Tibial nerve (tissue), 4 donors: ENCODE measurements at regions not wholly inside any gene's neighbourhood (a gene's known extent, or its start where the extent isn't known, plus 50 kb on each side); places are given as distances from the start of the nearest gene placed in this dataset.

Experiments used
- DNase-seq, 2 donors: peaks; one replicate each; pipeline ENCODE4 v3.0.0-alpha.2; 2019; ENCODE audit warnings: low spot score in 2 of 2
- H3K27ac ChIP-seq, 4 donors: fragments of 200-600 bp; sonication (generic) in 3 of 4; one replicate each; pipeline ENCODE4 v1.5.1; 2017 to 2019; ENCODE audit warnings: mild to moderate bottlenecking in 1 of 4
- H3K27me3 ChIP-seq, 2 donors: fragments of 200-600 bp; sonication (generic) in 1 of 2; one replicate each; pipeline versions ENCODE4 v1.5.1 to v1.6.0; 2017 to 2019
- H3K36me3 ChIP-seq, 3 donors: fragments of 200-600 bp; sonication (generic); one replicate each; pipeline ENCODE4 v1.5.1; 2018 to 2019
- H3K4me1 ChIP-seq, 4 donors: fragments of 200-600 bp; sonication (generic) in 3 of 4; one replicate each; pipeline ENCODE4 v1.5.1; 2017 to 2019
- H3K4me3 ChIP-seq, 4 donors: fragments of 200-600 bp; sonication (generic) in 3 of 4; one replicate each; pipeline ENCODE4 v1.5.1; 2017 to 2019; ENCODE audit warnings: mild to moderate bottlenecking in 1 of 4, moderate library complexity in 1 of 4
- H3K9me3 ChIP-seq, 4 donors: fragments of 200-600 bp; sonication (generic) in 3 of 4; one replicate each; pipeline ENCODE4 v1.5.1; 2017 to 2019
- EP300 ChIP-seq, 2 donors: sonication (generic); formaldehyde crosslinking; IDR thresholded peaks; one replicate each; pipeline ENCODE4 v1.6.1; 2017; ENCODE audit warnings: antibody characterized with exemption in 2 of 2, mild to moderate bottlenecking in 1 of 2
- POLR2A ChIP-seq, 2 donors: fragments of 450-650 bp; IDR thresholded peaks; one replicate each; pipeline ENCODE4 v1.6.1; 2017; ENCODE audit warnings: antibody characterized with exemption in 2 of 2, mild to moderate bottlenecking in 2 of 2, moderate library complexity in 2 of 2
- WGBS, 2 donors: methylation state at CpG; one replicate each; pipeline ENCODE4 v1.1.5; 2018; 5-methylcytosine and 5-hydroxymethylcytosine counted together
- TF ChIP-seq, protein P1 (sequence below), 5 experiments: fragments of 200-600 bp in 3 of 5; fragments of 450-650 bp in 2 of 5; sonication (generic) in 3 of 5; IDR thresholded peaks; one replicate each; pipeline ENCODE4 v1.5.1; 2016 to 2019; ENCODE audit warnings: antibody characterized with exemption in 5 of 5, mild to moderate bottlenecking in 3 of 5, moderate library complexity in 2 of 5

- DNase-seq, result no peak
- 38 to 41% methylated on average over 4 of the region's 4 CpGs for WGBS, 2 donors
- TF ChIP-seq POLR2A (IDR thresholded peaks at IDR 0.05), result no peak
- TF ChIP-seq, protein P1, sequence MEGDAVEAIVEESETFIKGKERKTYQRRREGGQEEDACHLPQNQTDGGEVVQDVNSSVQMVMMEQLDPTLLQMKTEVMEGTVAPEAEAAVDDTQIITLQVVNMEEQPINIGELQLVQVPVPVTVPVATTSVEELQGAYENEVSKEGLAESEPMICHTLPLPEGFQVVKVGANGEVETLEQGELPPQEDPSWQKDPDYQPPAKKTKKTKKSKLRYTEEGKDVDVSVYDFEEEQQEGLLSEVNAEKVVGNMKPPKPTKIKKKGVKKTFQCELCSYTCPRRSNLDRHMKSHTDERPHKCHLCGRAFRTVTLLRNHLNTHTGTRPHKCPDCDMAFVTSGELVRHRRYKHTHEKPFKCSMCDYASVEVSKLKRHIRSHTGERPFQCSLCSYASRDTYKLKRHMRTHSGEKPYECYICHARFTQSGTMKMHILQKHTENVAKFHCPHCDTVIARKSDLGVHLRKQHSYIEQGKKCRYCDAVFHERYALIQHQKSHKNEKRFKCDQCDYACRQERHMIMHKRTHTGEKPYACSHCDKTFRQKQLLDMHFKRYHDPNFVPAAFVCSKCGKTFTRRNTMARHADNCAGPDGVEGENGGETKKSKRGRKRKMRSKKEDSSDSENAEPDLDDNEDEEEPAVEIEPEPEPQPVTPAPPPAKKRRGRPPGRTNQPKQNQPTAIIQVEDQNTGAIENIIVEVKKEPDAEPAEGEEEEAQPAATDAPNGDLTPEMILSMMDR (IDR thresholded peaks at IDR 0.05), result no peak
- TF ChIP-seq EP300 (IDR thresholded peaks at IDR 0.05), result no peak
- H3K9me3 ChIP-seq, result no peaks in the 10 kb centered on the region
- H3K27ac ChIP-seq, result no peak overlapping the region
- no peaks in the 10 kb centered on the region for H3K36me3 ChIP-seq
- no peaks in the 10 kb centered on the region for H3K4me1 ChIP-seq
- H3K27me3 ChIP-seq, result no peaks in the 10 kb centered on the region
- H3K4me3 ChIP-seq, result no peak overlapping the region
These were observed 974.8 kb downstream of the SORCS3 start for GRCh38 chr10:105615715-105616365.

GRCh38 chr10:105611244-105611798 is 970.2 kb downstream of the SORCS3 start:
- TF ChIP-seq EP300 (IDR thresholded peaks at IDR 0.05), result no peak
- TF ChIP-seq, protein P1 (IDR thresholded peaks at IDR 0.05), result no peak
- no peak for TF ChIP-seq POLR2A (IDR thresholded peaks at IDR 0.05)
- DNase-seq, result no peak
- Histone ChIP-seq H3K27ac (no peak overlapping the region), H3K36me3 (no peaks in the 10 kb centered on the region), H3K4me3 (no peak overlapping the region), H3K4me1 (no peaks in the 10 kb centered on the region), H3K27me3 (no peaks in the 10 kb centered on the region), H3K9me3 (peaks cover 0 to 8% (median 0%) of the 10 kb centered on the region in 4 donors)

DNA sequence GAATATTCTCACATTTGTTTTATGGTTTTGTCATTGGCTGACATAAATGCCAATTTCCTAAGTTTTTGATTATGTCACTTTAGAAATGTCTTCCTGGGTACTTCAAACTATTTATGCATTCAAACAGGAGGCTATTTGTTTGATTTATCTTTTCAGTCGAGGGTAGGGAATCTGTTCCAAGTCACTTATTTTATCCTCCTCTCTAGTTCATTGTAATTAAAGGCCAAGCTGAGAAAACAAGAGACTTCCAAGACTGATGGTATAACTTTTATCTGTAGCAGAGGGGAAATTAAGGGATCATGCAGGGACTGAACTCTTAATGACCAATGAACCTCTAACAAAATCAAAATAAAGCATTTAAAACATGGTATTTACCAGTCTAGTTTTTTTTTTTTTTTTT is 968.4 kb downstream of the SORCS3 start:
- no peak for DNase-seq
- peaks cover 0 to 8% (median 0%) of the 10 kb centered on the region in 4 donors for H3K9me3 ChIP-seq
- 14 to 22% methylated on average over 1 of the region's 1 CpG for WGBS, 2 donors
- H3K4me3 ChIP-seq, result no peak overlapping the region
- no peaks in the 10 kb centered on the region for H3K36me3 ChIP-seq
- TF ChIP-seq POLR2A (IDR thresholded peaks at IDR 0.05) (no peak), EP300 (IDR thresholded peaks at IDR 0.05) (no peak)
- TF ChIP-seq, protein P1 (IDR thresholded peaks at IDR 0.05), result no peak
- H3K27me3 ChIP-seq, result no peaks in the 10 kb centered on the region
- H3K4me1 ChIP-seq, result no peaks in the 10 kb centered on the region
- H3K27ac ChIP-seq, result no peak overlapping the region

- Histone ChIP-seq H3K27ac (no peak overlapping the region), H3K9me3 (peaks cover 0 to 14% (median 1%) of the 10 kb centered on the region in 4 donors), H3K4me3 (no peak overlapping the region), H3K27me3 (no peaks in the 10 kb centered on the region), H3K4me1 (no peaks in the 10 kb centered on the region), H3K36me3 (no peaks in the 10 kb centered on the region)
- no peak for DNase-seq
- no peak for TF ChIP-seq POLR2A (IDR thresholded peaks at IDR 0.05)
These were observed 964.8 kb downstream of the SORCS3 start for GRCh38 chr10:105605918-105606317.

DNA sequence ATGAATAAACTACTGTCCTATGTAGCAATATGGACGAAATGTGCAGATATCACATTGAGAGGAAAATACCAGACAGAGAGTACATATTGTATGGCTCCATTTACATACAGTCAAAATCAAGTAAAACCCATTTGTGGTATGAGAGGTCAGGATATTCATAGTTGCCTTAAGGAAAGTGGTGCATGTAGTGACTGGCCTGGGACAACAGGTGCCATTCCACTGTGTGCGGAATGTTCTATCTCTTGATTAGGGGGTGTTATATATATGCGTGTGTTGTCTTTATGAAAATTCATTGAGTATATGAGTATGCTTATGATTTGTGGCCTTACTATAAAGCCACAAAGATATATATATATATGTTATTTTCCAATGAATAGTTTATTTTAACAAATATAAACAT is 964.0 kb downstream of the SORCS3 start:
- Histone ChIP-seq H3K9me3 (peaks cover 0 to 14% (median 1%) of the 10 kb centered on the region in 4 donors), H3K4me3 (no peak overlapping the region), H3K36me3 (no peaks in the 10 kb centered on the region), H3K27me3 (no peaks in the 10 kb centered on the region), H3K27ac (no peak overlapping the region), H3K4me1 (no peaks in the 10 kb centered on the region)
- TF ChIP-seq, protein P1 (IDR thresholded peaks at IDR 0.05), result no peak
- TF ChIP-seq EP300 (IDR thresholded peaks at IDR 0.05) (no peak), POLR2A (IDR thresholded peaks at IDR 0.05) (no peak)
- DNase-seq, result no peak
- 86 to 93% methylated on average over 3 of the region's 3 CpGs for WGBS, 2 donors
